Immature natural killer cell (primary cell): ENCODE measurements at regions not wholly inside any gene's neighbourhood (a gene's known extent, or its start where the extent isn't known, plus 50 kb on each side); places are given as distances from the start of the nearest gene placed in this dataset.

Experiments used
- DNase-seq, 3 donors: peaks; one replicate each; pipeline ENCODE4 v3.0.0; 2022; ENCODE audit warnings: mixed read lengths in 1 of 3
- H3K27ac Mint-ChIP-seq, 6 donors: one replicate each; pipeline ENCODE4 v1.8.0; 2020; ENCODE audit warnings: mixed read lengths in 6 of 6, mild to moderate bottlenecking in 5 of 6, inconsistent platforms in 4 of 6, moderate library complexity in 3 of 6
- H3K27me3 Mint-ChIP-seq, 3 donors: one replicate each; pipeline ENCODE4 v1.8.0; 2020 to 2021; ENCODE audit warnings: low read depth in 3 of 3, mild to moderate bottlenecking in 3 of 3, mixed read lengths in 3 of 3, moderate library complexity in 3 of 3, inconsistent platforms in 1 of 3
- H3K36me3 Mint-ChIP-seq, 3 donors: one replicate each; pipeline ENCODE4 v1.8.0; 2020; ENCODE audit warnings: mixed read lengths in 3 of 3, inconsistent platforms in 2 of 3, mild to moderate bottlenecking in 2 of 3
- H3K4me1 Mint-ChIP-seq, 2 donors: one replicate each; pipeline ENCODE4 v1.8.0; 2020; ENCODE audit warnings: inconsistent platforms in 2 of 2, mild to moderate bottlenecking in 2 of 2, mixed read lengths in 2 of 2, moderate library complexity in 1 of 2
- H3K4me3 Mint-ChIP-seq, 5 donors: one replicate each; pipeline ENCODE4 v1.8.0; 2020; ENCODE audit warnings: mild to moderate bottlenecking in 5 of 5, mixed read lengths in 5 of 5, inconsistent platforms in 3 of 5, moderate library complexity in 3 of 5
- H3K9me3 Mint-ChIP-seq, 6 donors: one replicate each; pipeline ENCODE4 v1.8.0; 2020; ENCODE audit warnings: mild to moderate bottlenecking in 6 of 6, mixed read lengths in 6 of 6, inconsistent platforms in 4 of 6, moderate library complexity in 3 of 6

DNA sequence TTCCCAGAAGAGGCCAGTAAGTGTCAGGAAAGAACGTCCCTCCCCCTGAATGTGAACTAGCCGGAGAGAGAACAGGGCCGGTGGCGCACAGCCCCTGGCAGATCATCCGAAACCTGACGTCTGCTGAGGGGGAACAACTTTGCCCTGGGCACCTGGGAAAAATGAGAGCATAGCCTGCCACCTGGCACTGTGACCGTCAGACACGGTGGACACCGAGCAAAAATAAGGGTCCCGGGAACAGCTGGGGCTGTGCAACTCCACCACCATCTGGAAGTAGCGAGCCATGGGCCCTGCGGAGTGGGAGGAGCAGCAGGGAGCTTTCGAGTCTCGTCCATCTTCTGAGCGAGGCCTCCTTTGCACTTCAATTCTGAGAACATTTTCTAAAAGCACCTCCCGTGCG, 110.8 kb downstream of the EDN3 start:
- Mint-ChIP-seq H3K4me1 (no peaks in the 10 kb centered on the region), H3K27me3 (peaks cover 0 to 9% (median 0%) of the 10 kb centered on the region in 3 donors), H3K27ac (no peak overlapping the region), H3K36me3 (no peaks in the 10 kb centered on the region), H3K9me3 (no peaks in the 10 kb centered on the region), H3K4me3 (no peak overlapping the region)
- no peak for DNase-seq

DNA sequence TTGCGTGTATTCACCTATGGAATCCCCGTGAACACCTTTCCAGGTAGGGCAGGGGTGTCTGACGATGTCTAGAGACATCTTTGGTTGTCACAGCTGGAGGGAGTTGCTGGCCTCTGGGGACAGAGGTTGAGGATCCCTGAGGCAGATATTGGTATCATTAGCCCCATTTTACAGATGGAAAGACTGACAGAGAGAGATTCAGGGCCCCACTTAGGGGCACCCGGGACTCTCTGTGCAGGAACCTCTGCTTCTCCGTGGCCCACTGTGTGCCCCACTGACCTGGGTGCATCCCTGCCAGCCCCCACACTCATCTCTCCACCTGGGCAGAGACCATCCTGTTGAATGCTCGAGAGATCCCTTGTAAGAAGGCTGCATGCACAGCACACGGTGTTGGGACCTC, 111.2 kb downstream of the EDN3 start:
- H3K4me3 Mint-ChIP-seq = no peak overlapping the region

DNA sequence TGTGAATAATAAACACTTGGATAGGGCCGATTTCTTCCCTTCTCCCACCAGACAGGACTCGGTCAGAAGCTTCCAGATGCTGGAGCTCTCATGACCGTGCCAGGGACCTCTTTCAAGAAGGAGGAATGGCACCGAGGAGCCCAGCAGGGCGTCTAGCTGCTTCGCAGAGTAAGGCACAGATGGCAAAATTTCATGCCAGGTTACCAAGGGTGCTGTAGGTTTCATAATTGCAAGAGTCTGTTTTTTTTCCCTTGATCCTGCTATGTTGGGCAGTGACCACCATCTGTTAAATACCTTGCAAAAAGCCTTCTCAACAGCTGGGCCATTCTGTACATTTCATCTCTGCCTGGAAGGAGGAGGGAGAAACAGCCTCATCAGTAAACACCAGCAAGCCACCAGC, 111.8 kb downstream of the EDN3 start:
- no peak for DNase-seq
- no peaks in the 10 kb centered on the region for H3K4me1 Mint-ChIP-seq
- no peak overlapping the region for H3K4me3 Mint-ChIP-seq
- no peaks in the 10 kb centered on the region for H3K9me3 Mint-ChIP-seq
- no peaks in the 10 kb centered on the region for H3K36me3 Mint-ChIP-seq
- H3K27ac Mint-ChIP-seq = no peak overlapping the region
- H3K27me3 Mint-ChIP-seq = peaks cover 0 to 9% (median 0%) of the 10 kb centered on the region in 3 donors

More for the DNA sequence above, 111.2 kb downstream of the EDN3 start:
- H3K9me3 Mint-ChIP-seq = no peaks in the 10 kb centered on the region
- no peak overlapping the region for H3K27ac Mint-ChIP-seq
- H3K27me3 Mint-ChIP-seq = peaks cover 0 to 9% (median 0%) of the 10 kb centered on the region in 3 donors
- no peak for DNase-seq
- H3K4me1 Mint-ChIP-seq = no peaks in the 10 kb centered on the region
- H3K36me3 Mint-ChIP-seq = no peaks in the 10 kb centered on the region

DNA sequence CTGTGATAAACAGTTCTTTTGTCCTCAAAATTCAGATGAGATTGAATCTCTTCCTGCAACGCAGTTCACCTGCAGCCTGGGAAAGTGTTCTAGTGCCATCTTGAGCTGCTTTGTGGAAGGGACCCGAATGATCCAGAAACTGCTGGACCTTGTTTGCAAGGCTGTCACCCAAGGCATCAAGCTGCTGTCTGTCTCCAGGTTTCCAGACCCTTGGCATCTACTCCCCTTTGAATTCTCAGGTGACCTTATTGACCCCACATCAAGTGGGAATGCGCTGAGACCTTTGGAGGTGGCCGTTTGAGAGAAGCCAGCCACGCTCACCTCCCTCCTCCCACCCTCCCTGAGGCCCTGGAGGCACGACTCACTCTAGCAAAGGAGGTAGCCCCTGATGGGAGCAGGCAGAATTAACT, 112.5 kb downstream of the EDN3 start:
- no peak for DNase-seq
- H3K4me1 Mint-ChIP-seq = no peaks in the 10 kb centered on the region
- peaks cover 0 to 6% (median 0%) of the 10 kb centered on the region in 3 donors for H3K27me3 Mint-ChIP-seq
- H3K36me3 Mint-ChIP-seq = no peaks in the 10 kb centered on the region
- no peak overlapping the region for H3K27ac Mint-ChIP-seq
- H3K4me3 Mint-ChIP-seq = no peak overlapping the region
- no peaks in the 10 kb centered on the region for H3K9me3 Mint-ChIP-seq

DNA sequence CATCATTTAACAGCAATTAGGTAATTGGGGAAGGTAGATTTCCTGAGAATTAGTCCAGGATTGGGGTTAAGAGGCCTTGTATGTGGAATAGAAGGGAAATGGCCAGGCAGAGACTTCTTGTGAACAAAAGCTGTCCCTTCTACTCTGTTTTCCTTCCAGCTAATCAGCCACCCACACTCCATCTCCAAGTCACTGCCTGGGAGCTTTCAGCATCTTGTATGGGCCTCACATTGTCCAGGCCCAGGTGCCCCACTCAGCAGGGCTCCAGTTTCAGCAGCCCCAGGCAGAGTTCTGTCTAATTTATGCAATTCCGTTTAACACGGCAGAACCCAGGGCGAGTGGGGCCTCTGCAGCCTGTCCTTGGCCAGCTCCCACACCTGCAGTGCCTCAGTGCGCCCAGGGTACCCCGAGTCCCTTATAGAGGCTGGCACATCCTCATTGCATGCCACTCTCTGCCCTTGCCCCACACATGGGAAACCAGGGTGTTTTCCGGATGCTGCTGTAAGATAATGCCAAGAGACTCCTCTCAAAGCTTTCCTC, 113.0 kb downstream of the EDN3 start:
- no peak overlapping the region for H3K4me3 Mint-ChIP-seq
- no peak for DNase-seq
- H3K27me3 Mint-ChIP-seq = peaks cover 0 to 5% (median 0%) of the 10 kb centered on the region in 3 donors
- H3K4me1 Mint-ChIP-seq = no peaks in the 10 kb centered on the region
- H3K36me3 Mint-ChIP-seq = no peaks in the 10 kb centered on the region
- no peak overlapping the region for H3K27ac Mint-ChIP-seq
- H3K9me3 Mint-ChIP-seq = no peaks in the 10 kb centered on the region

DNA sequence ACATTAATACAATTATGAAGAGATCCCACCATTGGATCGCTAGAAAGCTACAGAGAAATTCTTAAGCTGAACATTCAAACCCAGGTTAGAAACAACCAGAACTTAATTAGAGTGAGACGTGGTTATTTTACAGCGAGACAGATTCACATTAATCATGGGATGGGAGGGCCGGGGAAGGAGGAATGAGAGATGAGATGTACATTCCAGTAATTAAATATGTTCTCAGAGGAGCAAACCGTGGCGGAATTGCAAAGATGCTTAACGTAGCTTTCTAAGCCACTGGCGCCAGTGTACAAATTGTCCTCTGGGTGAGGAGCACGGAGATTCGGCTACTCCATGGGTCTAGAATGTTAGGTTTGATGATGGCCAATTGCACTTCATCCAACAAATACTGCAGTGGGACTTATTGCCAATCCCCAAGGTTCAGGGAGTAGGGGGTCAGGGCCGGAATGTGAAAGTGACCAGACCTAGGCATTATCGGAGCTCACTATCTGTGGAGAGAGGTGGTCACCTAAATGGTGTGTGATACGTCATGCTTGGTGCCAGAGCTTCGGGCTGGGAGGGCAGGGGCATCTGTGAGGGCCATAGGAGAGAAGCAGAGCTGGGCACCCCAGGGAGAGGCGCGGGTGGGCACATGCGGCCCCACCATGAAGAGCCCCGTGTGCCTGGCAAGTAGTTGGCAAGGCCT, 114.7 kb downstream of the EDN3 start:
- Mint-ChIP-seq H3K36me3 (no peaks in the 10 kb centered on the region), H3K27me3 (peaks cover 0 to 3% (median 0%) of the 10 kb centered on the region in 3 donors), H3K9me3 (no peaks in the 10 kb centered on the region), H3K4me3 (no peak overlapping the region), H3K27ac (no peak overlapping the region), H3K4me1 (no peaks in the 10 kb centered on the region)
- DNase-seq = no peak

DNA sequence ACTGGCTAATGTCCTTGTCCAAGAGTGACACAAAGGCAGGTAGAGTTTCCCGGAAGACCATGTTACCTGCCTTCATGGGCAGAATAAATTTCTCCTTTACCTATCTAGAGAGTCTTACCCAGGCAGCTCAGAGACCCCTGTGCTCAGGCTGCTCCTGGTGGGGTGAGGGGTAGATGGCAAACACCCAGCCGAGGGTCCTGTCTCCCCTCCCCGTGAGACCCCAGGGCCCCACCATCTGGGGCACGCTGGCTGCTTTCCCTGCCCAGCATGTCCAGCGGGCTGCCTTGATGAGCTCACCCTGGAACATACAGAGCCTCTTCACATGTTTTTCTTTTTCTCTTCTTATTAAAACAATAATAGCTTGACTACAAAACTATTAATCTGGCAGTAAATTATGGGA, 116.5 kb downstream of the EDN3 start:
- Mint-ChIP-seq H3K9me3 (peaks cover 0 to 2% (median 0%) of the 10 kb centered on the region in 6 donors), H3K27me3 (peaks cover 0 to 3% (median 0%) of the 10 kb centered on the region in 3 donors), H3K4me3 (no peak overlapping the region), H3K4me1 (no peaks in the 10 kb centered on the region), H3K36me3 (no peaks in the 10 kb centered on the region), H3K27ac (no peak overlapping the region)
- no peak for DNase-seq

DNA sequence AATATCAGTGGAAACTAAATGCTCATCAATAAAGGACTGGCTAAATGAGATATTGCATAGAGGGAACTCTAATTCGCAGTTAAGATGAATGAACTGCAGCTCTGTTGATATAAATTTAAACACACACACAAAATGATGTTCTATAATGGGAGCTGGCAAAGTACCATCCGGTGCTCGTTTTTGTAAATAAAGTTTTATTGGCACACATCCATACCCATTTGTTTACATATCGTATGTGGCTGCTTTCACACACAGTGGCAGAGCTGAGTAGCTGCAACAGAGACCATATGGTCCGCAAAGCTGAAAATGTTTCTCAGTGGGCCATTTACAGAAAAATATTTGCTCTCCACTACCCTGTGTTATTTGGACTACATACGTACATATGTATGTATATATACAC, 120.7 kb downstream of the EDN3 start:
- Mint-ChIP-seq H3K27ac (no peak overlapping the region), H3K27me3 (peaks cover 0 to 2% (median 0%) of the 10 kb centered on the region in 3 donors), H3K4me1 (no peaks in the 10 kb centered on the region), H3K4me3 (no peak overlapping the region), H3K9me3 (peaks cover 0 to 2% (median 0%) of the 10 kb centered on the region in 6 donors), H3K36me3 (no peaks in the 10 kb centered on the region)
- DNase-seq = no peak

DNA sequence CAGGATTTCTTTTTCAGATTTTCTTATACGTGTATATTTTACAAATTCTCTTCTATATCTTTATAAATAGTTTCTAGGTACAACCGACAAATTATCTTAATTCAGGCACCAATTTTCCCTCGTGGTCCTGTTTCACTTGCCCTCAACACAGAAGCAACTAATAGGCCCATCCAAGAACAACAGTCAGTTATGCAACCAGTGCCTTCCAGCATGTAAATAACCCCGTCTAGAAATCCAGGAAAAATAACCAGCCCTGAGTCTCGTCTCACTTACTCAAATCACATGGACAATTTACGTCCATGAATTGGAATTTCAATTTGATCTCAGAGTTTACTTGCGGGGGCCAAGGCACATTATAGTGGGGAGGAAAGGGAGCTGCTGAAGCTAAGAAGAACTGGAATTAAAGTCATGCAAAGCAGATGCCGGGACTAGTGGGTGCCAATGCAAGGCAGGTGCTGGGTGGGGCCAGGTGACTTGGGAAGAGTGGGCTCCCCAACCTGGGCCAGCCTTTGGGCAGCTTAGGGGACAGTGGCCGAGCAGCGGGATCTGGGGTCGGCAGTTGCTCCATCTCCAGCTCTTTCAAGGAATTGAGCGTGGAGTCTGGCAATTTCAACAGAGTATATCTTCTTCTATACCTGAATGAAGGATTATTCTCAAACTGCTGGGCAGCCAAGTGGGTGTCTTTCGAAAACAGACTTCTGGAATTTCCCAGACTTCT, 121.7 kb downstream of the EDN3 start:
- peaks cover 0 to 2% (median 0%) of the 10 kb centered on the region in 3 donors for H3K27me3 Mint-ChIP-seq
- no peak for DNase-seq
- no peak overlapping the region for H3K4me3 Mint-ChIP-seq
- no peak overlapping the region for H3K27ac Mint-ChIP-seq
- H3K36me3 Mint-ChIP-seq = no peaks in the 10 kb centered on the region
- H3K4me1 Mint-ChIP-seq = no peaks in the 10 kb centered on the region
- peaks cover 0 to 2% (median 0%) of the 10 kb centered on the region in 6 donors for H3K9me3 Mint-ChIP-seq

DNA sequence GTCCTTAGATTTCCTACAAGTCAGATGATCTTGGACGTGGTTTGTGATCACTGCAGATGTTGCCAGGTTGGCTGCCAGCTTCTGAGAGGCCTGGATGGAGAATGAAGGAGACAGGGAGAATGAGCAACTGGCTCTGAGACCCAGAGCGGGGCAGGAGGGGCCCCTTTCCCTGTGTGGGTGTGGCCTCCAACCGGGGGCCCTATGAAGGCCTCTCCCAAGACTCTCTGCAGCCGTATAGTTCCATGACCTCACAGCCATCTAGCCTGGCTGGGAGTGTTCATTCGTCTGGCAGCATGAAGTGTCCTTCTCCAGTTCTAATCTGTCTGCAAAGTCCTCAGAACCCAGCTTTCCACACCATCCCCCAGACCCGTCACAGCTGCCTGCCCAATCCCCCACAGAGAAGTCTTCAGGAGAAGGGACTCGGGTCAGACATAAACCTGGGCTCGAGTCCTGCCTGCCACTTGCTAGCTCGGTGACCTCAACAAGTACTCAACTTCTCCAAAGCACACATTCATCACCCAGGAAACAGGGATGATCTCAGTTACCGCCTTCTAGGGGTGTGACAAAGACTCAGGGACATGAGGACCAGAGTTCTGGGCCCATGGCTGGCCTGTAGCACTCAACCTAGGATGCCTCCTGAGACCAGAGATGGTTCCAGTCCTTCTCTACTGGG, 122.6 kb downstream of the EDN3 start:
- Mint-ChIP-seq H3K27me3 (peaks cover 0 to 2% (median under 1%) of the 10 kb centered on the region in 3 donors), H3K36me3 (peaks cover 0 to 3% (median 0%) of the 10 kb centered on the region in 3 donors), H3K27ac (no peak overlapping the region), H3K4me3 (no peak overlapping the region), H3K9me3 (peaks cover 0 to 2% (median 0%) of the 10 kb centered on the region in 6 donors), H3K4me1 (no peaks in the 10 kb centered on the region)
- no peak for DNase-seq

DNA sequence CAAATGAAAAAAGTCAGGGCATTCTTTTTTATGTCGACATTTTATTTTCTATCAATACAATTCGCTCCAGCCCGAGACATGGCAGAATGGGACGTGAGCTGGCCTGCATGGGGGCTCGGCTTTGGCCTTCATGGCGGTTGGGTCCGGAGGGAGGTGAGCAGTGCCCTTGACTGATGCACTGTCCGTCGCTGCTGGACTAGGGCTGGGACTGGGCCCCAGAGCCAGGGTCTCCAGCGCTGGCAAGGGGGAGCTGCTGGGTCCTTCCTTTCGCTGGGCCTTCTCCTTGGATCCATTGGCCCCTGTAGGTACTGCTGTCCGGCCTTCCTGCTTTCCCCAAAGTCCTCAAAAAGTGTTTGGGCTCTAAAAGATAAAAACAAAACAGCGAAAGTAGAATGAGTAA, 124.6 kb downstream of the EDN3 start:
- H3K27ac Mint-ChIP-seq = no peak overlapping the region
- peaks cover 0 to 6% (median 2%) of the 10 kb centered on the region in 3 donors for H3K27me3 Mint-ChIP-seq
- H3K36me3 Mint-ChIP-seq = peaks cover 0 to 9% (median 0%) of the 10 kb centered on the region in 3 donors
- H3K4me1 Mint-ChIP-seq = peaks cover 13 to 16% of the 10 kb centered on the region in 2 donors
- DNase-seq = no peak
- H3K9me3 Mint-ChIP-seq = peaks cover 0 to 2% (median 0%) of the 10 kb centered on the region in 6 donors
- no peak overlapping the region for H3K4me3 Mint-ChIP-seq

DNA sequence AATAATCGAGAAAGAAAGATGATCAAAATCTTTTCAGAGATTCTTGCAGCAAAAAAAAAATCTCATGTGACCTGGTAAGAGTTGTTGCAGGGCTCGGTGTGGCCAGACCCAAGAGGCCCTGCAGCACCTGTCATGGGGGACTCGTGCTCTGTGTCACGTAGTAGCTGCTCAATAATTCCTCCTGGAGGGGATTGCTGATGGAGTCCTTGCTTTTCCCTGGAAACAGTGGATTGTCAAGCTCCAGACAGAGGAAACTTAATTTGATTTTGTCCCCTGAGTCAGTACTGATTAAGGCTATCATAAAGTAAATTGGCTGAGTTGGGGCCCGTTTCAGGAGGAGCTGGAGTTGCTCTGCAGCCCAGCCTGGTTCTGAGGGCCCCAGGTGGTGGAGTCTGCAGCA, 125.2 kb downstream of the EDN3 start:
- H3K4me3 Mint-ChIP-seq = no peak overlapping the region
- DNase-seq = no peak
- no peaks in the 10 kb centered on the region for H3K9me3 Mint-ChIP-seq
- peaks cover 0 to 6% (median 2%) of the 10 kb centered on the region in 3 donors for H3K27me3 Mint-ChIP-seq
- peaks cover 0 to 9% (median 0%) of the 10 kb centered on the region in 3 donors for H3K36me3 Mint-ChIP-seq
- peaks cover 13 to 16% of the 10 kb centered on the region in 2 donors for H3K4me1 Mint-ChIP-seq
- H3K27ac Mint-ChIP-seq = no peak overlapping the region

DNA sequence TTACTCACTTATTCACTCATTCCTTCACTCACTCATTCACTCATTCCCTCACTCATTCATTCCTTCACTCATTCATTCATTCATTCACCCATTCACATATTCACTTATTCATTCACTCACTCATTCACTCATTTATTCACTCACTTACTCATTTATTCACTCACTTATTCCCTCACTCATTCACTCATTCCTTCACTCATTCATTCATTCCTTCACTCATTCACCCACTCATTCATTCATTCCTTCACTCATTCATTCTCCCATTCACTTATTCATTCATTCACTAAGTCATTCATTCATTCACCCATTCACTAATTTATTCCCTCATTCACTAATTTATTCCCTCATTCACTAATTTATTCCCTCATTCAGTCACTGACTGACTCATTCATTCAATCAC, 127.6 kb downstream of the EDN3 start:
- H3K9me3 Mint-ChIP-seq = no peaks in the 10 kb centered on the region
- H3K4me1 Mint-ChIP-seq = peaks cover 13 to 16% of the 10 kb centered on the region in 2 donors
- no peak for DNase-seq
- no peak overlapping the region for H3K27ac Mint-ChIP-seq
- peaks cover 0 to 9% (median 2%) of the 10 kb centered on the region in 3 donors for H3K27me3 Mint-ChIP-seq
- H3K36me3 Mint-ChIP-seq = peaks cover 0 to 9% (median 0%) of the 10 kb centered on the region in 3 donors
- no peak overlapping the region for H3K4me3 Mint-ChIP-seq
